HUES48 (cell line): ENCODE measurements at regions not wholly inside any gene's neighbourhood (a gene's known extent, or its start where the extent isn't known, plus 50 kb on each side); places are given as distances from the start of the nearest gene placed in this dataset.
A peak's percentile ranks its signal among the peaks of the same experiment; 100 is the strongest.

ENCODE experiments used
- H3K27ac ChIP-seq: one replicate; pipeline ENCODE4 v1.7.0; 2013; ENCODE audit warnings: low read depth, low read length, inconsistent platforms
- H3K27me3 ChIP-seq: 2 replicates; pipeline ENCODE4 v1.6.1; 2013; ENCODE audit warnings: mild to moderate bottlenecking, low read length; ENCODE audit not compliant: control insufficient read depth, insufficient read depth
- H3K36me3 ChIP-seq: 2 replicates; pipeline ENCODE4 v1.6.1; 2013; ENCODE audit warnings: low read length; ENCODE audit not compliant: control insufficient read depth, insufficient read depth
- H3K4me1 ChIP-seq: 2 replicates; pipeline ENCODE4 v1.6.1; 2013; ENCODE audit warnings: mild to moderate bottlenecking, low read length; ENCODE audit not compliant: control insufficient read depth, insufficient read depth
- H3K4me3 ChIP-seq: 2 replicates; pipeline ENCODE4 v1.5.1; 2013; ENCODE audit warnings: mild to moderate bottlenecking, low read depth, low read length
- H3K9ac ChIP-seq: 2 replicates; pipeline ENCODE4 v1.6.1; 2013; ENCODE audit warnings: mild to moderate bottlenecking, low read depth, low read length, moderate library complexity
- H3K9me3 ChIP-seq: 2 replicates; pipeline ENCODE4 v1.6.1; 2013; ENCODE audit warnings: low read length; ENCODE audit not compliant: control insufficient read depth, insufficient read depth

- Histone ChIP-seq H3K4me3 (no peak overlapping the region), H3K9ac (no peak overlapping the region), H3K9me3 (no peaks in the 10 kb centered on the region), H3K27me3 (no peaks in the 10 kb centered on the region), H3K36me3 (no peaks in the 10 kb centered on the region), H3K27ac (peak overlapping the region; percentile 87), H3K4me1 (peaks cover 51% of the 10 kb centered on the region)
Measured at GRCh38 chr5:129399069-129399468, 61.0 kb upstream of the ADAMTS19 start.

GRCh38 chr5:129400395-129400983, 59.6 kb upstream of the ADAMTS19 start:
- Histone ChIP-seq H3K4me1 (peaks cover 46% of the 10 kb centered on the region), H3K9ac (no peak overlapping the region), H3K36me3 (no peaks in the 10 kb centered on the region), H3K4me3 (no peak overlapping the region), H3K27me3 (no peaks in the 10 kb centered on the region), H3K9me3 (no peaks in the 10 kb centered on the region), H3K27ac (no peak overlapping the region)

GRCh38 chr5:129405222-129405621, 54.9 kb upstream of the ADAMTS19 start:
- Histone ChIP-seq H3K4me3 (no peak overlapping the region), H3K4me1 (peaks cover 8% of the 10 kb centered on the region; the same call in 1 of the 2 replicates), H3K36me3 (no peaks in the 10 kb centered on the region), H3K9ac (no peak overlapping the region), H3K27me3 (no peaks in the 10 kb centered on the region), H3K27ac (no peak overlapping the region), H3K9me3 (no peaks in the 10 kb centered on the region)

GRCh38 chr5:129406440-129406839, 53.7 kb upstream of the ADAMTS19 start:
- Histone ChIP-seq H3K4me3 (no peak overlapping the region), H3K36me3 (no peaks in the 10 kb centered on the region), H3K27ac (no peak overlapping the region), H3K9ac (no peak overlapping the region), H3K27me3 (no peaks in the 10 kb centered on the region), H3K4me1 (peaks cover 12% of the 10 kb centered on the region), H3K9me3 (no peaks in the 10 kb centered on the region)
